Natural killer cell treated with Interleukin-12 subunit alpha and Interleukin-12 subunit beta and Interleukin-15 and Interleukin-18, amount 100 ng/mL, for 72 hours (primary cell): ENCODE measurements at regions not wholly inside any gene's neighbourhood (a gene's known extent, or its start where the extent isn't known, plus 50 kb on each side); places are given as distances from the start of the nearest gene placed in this dataset.

Experiments used
- ATAC-seq, 2 donors: fragments of 150-1000 bp; cut with Tn5 transposase in 1 of 2; sonication (Bioruptor Pico), chemical (Tn5 transposase) in 1 of 2; 2 replicates each; pipeline ENCODE4 v1.10.0; 2021
- DNase-seq: peaks from one replicate; pipeline ENCODE4 v3.0.0; 2022; ENCODE audit warnings: low spot score
- H3K27ac Mint-ChIP-seq, 2 donors: 1 replicate in 1 of 2; 2 replicates in 1 of 2; pipeline ENCODE4 v1.8.0; 2022; ENCODE audit warnings: mixed read lengths in 2 of 2, mild to moderate bottlenecking in 1 of 2, moderate library complexity in 1 of 2
- H3K27me3 Mint-ChIP-seq, 2 donors: 1 replicate in 1 of 2; 2 replicates in 1 of 2; pipeline ENCODE4 v1.8.0; 2022; ENCODE audit warnings: mixed read lengths in 2 of 2
- H3K36me3 Mint-ChIP-seq: one replicate; pipeline ENCODE4 v1.8.0; 2022; ENCODE audit warnings: mixed read lengths
- H3K4me1 Mint-ChIP-seq, 2 donors: 1 replicate in 1 of 2; 2 replicates in 1 of 2; pipeline ENCODE4 v1.8.0; 2022; ENCODE audit warnings: low read depth in 2 of 2, mixed read lengths in 2 of 2, mild to moderate bottlenecking in 1 of 2
- H3K4me3 Mint-ChIP-seq: one replicate; pipeline ENCODE4 v1.8.0; 2022; ENCODE audit warnings: mixed read lengths
- H3K9me3 Mint-ChIP-seq: 2 replicates; pipeline ENCODE4 v1.8.0; 2022; ENCODE audit warnings: mixed read lengths

GRCh38 chr7:53656881-53657280 lies 621.4 kb downstream of the POM121L12 start:
- H3K4me3 Mint-ChIP-seq: no peak overlapping the region

GRCh38 chr7:53657586-53657985 lies 622.2 kb downstream of the POM121L12 start:
- H3K27ac Mint-ChIP-seq: no peak overlapping the region
- peaks cover 20% of the 10 kb centered on the region for H3K9me3 Mint-ChIP-seq
- no peaks in the 10 kb centered on the region for H3K4me1 Mint-ChIP-seq

More at GRCh38 chr7:53656881-53657280, 621.4 kb downstream of the POM121L12 start:
- Mint-ChIP-seq H3K27ac (no peak overlapping the region), H3K4me1 (no peaks in the 10 kb centered on the region), H3K36me3 (no peaks in the 10 kb centered on the region), H3K27me3 (no peaks in the 10 kb centered on the region), H3K9me3 (peaks cover 20% of the 10 kb centered on the region)
- no peak for ATAC-seq
- DNase-seq: no peak

GRCh38 chr7:53658951-53659350 lies 623.5 kb downstream of the POM121L12 start:
- Mint-ChIP-seq H3K27ac (no peak overlapping the region), H3K4me3 (no peak overlapping the region), H3K4me1 (no peaks in the 10 kb centered on the region), H3K27me3 (no peaks in the 10 kb centered on the region), H3K36me3 (no peaks in the 10 kb centered on the region), H3K9me3 (peaks cover 26% of the 10 kb centered on the region)
- ATAC-seq (no peak), DNase-seq (no peak)

More at GRCh38 chr7:53657586-53657985, 622.2 kb downstream of the POM121L12 start:
- DNase-seq: no peak
- ATAC-seq: no peak
- Mint-ChIP-seq H3K4me3 (no peak overlapping the region), H3K36me3 (no peaks in the 10 kb centered on the region), H3K27me3 (no peaks in the 10 kb centered on the region)

- Mint-ChIP-seq H3K4me1 (no peaks in the 10 kb centered on the region), H3K36me3 (peaks cover 6% of the 10 kb centered on the region), H3K9me3 (peaks cover 37% of the 10 kb centered on the region), H3K27me3 (no peaks in the 10 kb centered on the region), H3K4me3 (no peak overlapping the region), H3K27ac (no peak overlapping the region)
- ATAC-seq (no peak), DNase-seq (no peak)
These were observed 626.3 kb downstream of the POM121L12 start for GRCh38 chr7:53661645-53662217.

- H3K27me3 Mint-ChIP-seq: no peaks in the 10 kb centered on the region
- H3K27ac Mint-ChIP-seq: no peak overlapping the region
- H3K9me3 Mint-ChIP-seq: peaks cover 12% of the 10 kb centered on the region
- ATAC-seq (no peak), DNase-seq (no peak)
- no peaks in the 10 kb centered on the region for H3K4me1 Mint-ChIP-seq
- H3K4me3 Mint-ChIP-seq: no peak overlapping the region
- H3K36me3 Mint-ChIP-seq: peaks cover 8% of the 10 kb centered on the region
These were observed 637.2 kb downstream of the POM121L12 start for GRCh38 chr7:53672681-53673080.

GRCh38 chr7:53675835-53676234 lies 640.4 kb downstream of the POM121L12 start:
- Mint-ChIP-seq H3K27me3 (no peaks in the 10 kb centered on the region), H3K27ac (no peak overlapping the region), H3K9me3 (peaks cover 19% of the 10 kb centered on the region), H3K36me3 (peaks cover 22% of the 10 kb centered on the region), H3K4me1 (no peaks in the 10 kb centered on the region), H3K4me3 (no peak overlapping the region)
- DNase-seq: no peak
- no peak for ATAC-seq

- Mint-ChIP-seq H3K27ac (no peak overlapping the region), H3K9me3 (peaks cover 41% of the 10 kb centered on the region), H3K4me3 (no peak overlapping the region), H3K27me3 (no peaks in the 10 kb centered on the region), H3K4me1 (no peaks in the 10 kb centered on the region), H3K36me3 (peaks cover 19% of the 10 kb centered on the region)
- no peak for ATAC-seq
- DNase-seq: no peak
These were observed 649.3 kb downstream of the POM121L12 start for GRCh38 chr7:53684693-53685092.

- Mint-ChIP-seq H3K4me3 (no peak overlapping the region), H3K27ac (no peak overlapping the region), H3K27me3 (no peaks in the 10 kb centered on the region), H3K4me1 (no peaks in the 10 kb centered on the region), H3K9me3 (peaks cover 27% of the 10 kb centered on the region), H3K36me3 (peaks cover 10% of the 10 kb centered on the region)
- ATAC-seq (no peak), DNase-seq (no peak)
These were observed 655.0 kb downstream of the POM121L12 start for GRCh38 chr7:53690411-53690810.

GRCh38 chr7:53697913-53698312 lies 662.5 kb downstream of the POM121L12 start:
- H3K27ac Mint-ChIP-seq: no peak overlapping the region
- H3K9me3 Mint-ChIP-seq: peaks cover 14% of the 10 kb centered on the region
- ATAC-seq (no peak), DNase-seq (no peak)
- H3K4me3 Mint-ChIP-seq: no peak overlapping the region
- H3K36me3 Mint-ChIP-seq: peaks cover 4% of the 10 kb centered on the region
- H3K27me3 Mint-ChIP-seq: no peaks in the 10 kb centered on the region
- no peaks in the 10 kb centered on the region for H3K4me1 Mint-ChIP-seq

GRCh38 chr7:53699215-53699837 lies 663.9 kb downstream of the POM121L12 start:
- ATAC-seq (no peak), DNase-seq (no peak)
- H3K27ac Mint-ChIP-seq: no peak overlapping the region
- H3K36me3 Mint-ChIP-seq: peaks cover 4% of the 10 kb centered on the region
- H3K4me1 Mint-ChIP-seq: no peaks in the 10 kb centered on the region
- no peaks in the 10 kb centered on the region for H3K27me3 Mint-ChIP-seq
- H3K9me3 Mint-ChIP-seq: peaks cover 10% of the 10 kb centered on the region
- no peak overlapping the region for H3K4me3 Mint-ChIP-seq

- DNase-seq (no peak), ATAC-seq (no peak)
- Mint-ChIP-seq H3K4me3 (no peak overlapping the region), H3K4me1 (no peaks in the 10 kb centered on the region), H3K27ac (no peak overlapping the region), H3K9me3 (peaks cover 27% of the 10 kb centered on the region), H3K36me3 (peaks cover 12% of the 10 kb centered on the region), H3K27me3 (no peaks in the 10 kb centered on the region)
These were observed 683.7 kb downstream of the POM121L12 start for GRCh38 chr7:53719122-53719521.

- Mint-ChIP-seq H3K27me3 (no peaks in the 10 kb centered on the region), H3K36me3 (peaks cover 14% of the 10 kb centered on the region), H3K4me1 (no peaks in the 10 kb centered on the region), H3K4me3 (no peak overlapping the region), H3K9me3 (peaks cover 27% of the 10 kb centered on the region), H3K27ac (no peak overlapping the region)
- ATAC-seq: no peak
- DNase-seq: no peak
These were observed 705.5 kb downstream of the POM121L12 start for GRCh38 chr7:53740971-53741370.

GRCh38 chr7:53743697-53744402 lies 708.4 kb downstream of the POM121L12 start:
- no peaks in the 10 kb centered on the region for H3K4me1 Mint-ChIP-seq
- no peak overlapping the region for H3K27ac Mint-ChIP-seq
- H3K27me3 Mint-ChIP-seq: no peaks in the 10 kb centered on the region
- peaks cover 22% of the 10 kb centered on the region for H3K9me3 Mint-ChIP-seq
- H3K4me3 Mint-ChIP-seq: no peak overlapping the region
- peaks cover 14% of the 10 kb centered on the region for H3K36me3 Mint-ChIP-seq
- DNase-seq (no peak), ATAC-seq (no peak)

GRCh38 chr7:53744403-53744760 lies 708.9 kb downstream of the POM121L12 start:
- Mint-ChIP-seq H3K4me3 (no peak overlapping the region), H3K4me1 (no peaks in the 10 kb centered on the region), H3K27me3 (no peaks in the 10 kb centered on the region), H3K9me3 (peaks cover 20% of the 10 kb centered on the region), H3K27ac (no peak overlapping the region), H3K36me3 (peaks cover 14% of the 10 kb centered on the region)
- no peak for DNase-seq
- ATAC-seq: no peak
